ENCODE measurements at regions not wholly inside any gene's neighbourhood (a gene's known extent, or its start where the extent isn't known, plus 50 kb on each side); places are given as distances from the start of the nearest gene placed in this dataset.
A peak's percentile ranks its signal among the peaks of the same experiment; 100 is the strongest.

GRCh38 chr20:11195899-11196558 lies 522.2 kb upstream of the JAG1 start:
- Histone ChIP-seq H3K27ac (peak overlapping the region in 1 of 2 donors; percentile 2), H3K4me3 (no peak overlapping the region), H3K4me1 (no peaks in the 10 kb centered on the region), H3K36me3 (no peaks in the 10 kb centered on the region), H3K27me3 (no peaks in the 10 kb centered on the region), H3K9me3 (no peaks in the 10 kb centered on the region)
- no peak for TF ChIP-seq CTCF (IDR thresholded peaks at IDR 0.05)
- no peak for DNase-seq
- intact Hi-C loops (cut with DNase I; ENCODE audit: low total_unique reads): no loop called here

- H3K27me3 ChIP-seq: no peaks in the 10 kb centered on the region
- no peak overlapping the region for H3K4me3 ChIP-seq
- no peaks in the 10 kb centered on the region for H3K9me3 ChIP-seq
- intact Hi-C loops (cut with DNase I; ENCODE audit: low total_unique reads): no loop called here
- TF ChIP-seq CTCF (IDR thresholded peaks at IDR 0.05): no peak
- no peaks in the 10 kb centered on the region for H3K36me3 ChIP-seq
- no peak overlapping the region for H3K27ac ChIP-seq
- DNase-seq: no peak
- H3K4me1 ChIP-seq: no peaks in the 10 kb centered on the region
These were observed 524.1 kb upstream of the JAG1 start for GRCh38 chr20:11197851-11198250.

- H3K4me1 ChIP-seq: peaks cover 0 to 8% (median 2%) of the 10 kb centered on the region in 4 donors
- H3K36me3 ChIP-seq: no peaks in the 10 kb centered on the region
- intact Hi-C loops (cut with DNase I; ENCODE audit: low total_unique reads): loop anchor here (10.0 kb wide), 1 partner anchor 526 kb away; the partner anchor contains the start of gene JAG1
- no peak overlapping the region for H3K4me3 ChIP-seq
- H3K27me3 ChIP-seq: no peaks in the 10 kb centered on the region
- no peak for DNase-seq
- H3K9me3 ChIP-seq: no peaks in the 10 kb centered on the region
- no peak for TF ChIP-seq CTCF (IDR thresholded peaks at IDR 0.05)
- H3K27ac ChIP-seq: no peak overlapping the region
These were observed 526.6 kb upstream of the JAG1 start for GRCh38 chr20:11200423-11200822.

- TF ChIP-seq CTCF (IDR thresholded peaks at IDR 0.05): peak; percentile 62 to 65
- Histone ChIP-seq H3K36me3 (no peaks in the 10 kb centered on the region), H3K27me3 (no peaks in the 10 kb centered on the region), H3K9me3 (no peaks in the 10 kb centered on the region), H3K4me1 (peaks cover 0 to 46% (median 14%) of the 10 kb centered on the region in 4 donors), H3K4me3 (no peak overlapping the region), H3K27ac (peak overlapping the region; percentile 31 to 58)
- intact Hi-C loops (cut with DNase I; ENCODE audit: low total_unique reads): loop anchor here (10.0 kb wide), 1 partner anchor 530 kb away; the partner anchor contains the start of gene JAG1
- DNase-seq: peak; percentile 50 to 73
These were observed 531.3 kb upstream of the JAG1 start for GRCh38 chr20:11204926-11205768.

- H3K27me3 ChIP-seq: no peaks in the 10 kb centered on the region
- no peak for TF ChIP-seq CTCF (IDR thresholded peaks at IDR 0.05)
- intact Hi-C loops (cut with DNase I; ENCODE audit: low total_unique reads): loop anchor here (10.0 kb wide), 1 partner anchor 531 kb away; the partner anchor contains the start of gene JAG1
- H3K9me3 ChIP-seq: no peaks in the 10 kb centered on the region
- no peak for DNase-seq
- H3K27ac ChIP-seq: peak overlapping the region; percentile 31 to 58
- no peaks in the 10 kb centered on the region for H3K36me3 ChIP-seq
- no peak overlapping the region for H3K4me3 ChIP-seq
- peaks cover 0 to 46% (median 14%) of the 10 kb centered on the region in 4 donors for H3K4me1 ChIP-seq
These were observed 532.1 kb upstream of the JAG1 start for GRCh38 chr20:11205769-11206362.

Measured in tibial artery (tissue), 4 donors.